ENCODE measurements at regions not wholly inside any gene's neighbourhood (a gene's known extent, or its start where the extent isn't known, plus 50 kb on each side); places are given as distances from the start of the nearest gene placed in this dataset.
A peak's percentile ranks its signal among the peaks of the same experiment; 100 is the strongest.

- DNase-seq: no peak
Observed at GRCh38 chr14:86050072-86050683, 520.2 kb downstream of the FLRT2 start.

- DNase-seq: no peak
Observed at GRCh38 chr14:86039176-86039575, 509.2 kb downstream of the FLRT2 start.

DNA sequence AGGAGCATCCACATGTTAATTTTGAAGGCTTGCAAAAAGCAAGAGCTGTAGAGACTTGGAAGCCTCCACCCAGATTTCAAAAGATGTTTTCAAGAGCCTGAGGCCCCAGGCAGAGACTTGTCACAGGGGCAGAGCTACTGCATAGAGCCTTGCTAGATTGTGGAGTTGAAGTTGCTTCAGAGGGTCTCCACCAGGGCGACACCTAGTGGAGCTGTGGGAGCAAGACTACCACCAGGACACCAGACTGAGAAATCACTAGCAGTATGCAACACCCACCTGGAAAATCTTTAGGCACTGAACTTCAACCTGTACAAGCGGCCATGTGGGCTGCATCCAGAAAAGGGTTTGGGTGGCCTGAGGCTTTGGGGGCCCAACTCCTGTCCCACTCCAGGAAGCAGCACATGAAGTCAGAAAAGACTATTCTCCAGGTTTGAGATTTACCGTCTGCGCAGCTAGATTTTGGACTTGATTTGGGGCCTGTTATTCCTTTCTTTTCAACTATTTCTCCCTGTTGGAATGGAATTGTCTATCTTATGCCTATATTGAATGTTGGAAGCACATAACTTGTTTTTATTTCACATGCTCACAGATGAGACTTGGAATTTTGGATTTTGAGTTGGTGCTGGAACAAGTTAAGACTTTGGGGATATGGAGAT, 508.6 kb downstream of the FLRT2 start:
- DNase-seq: peak; percentile 48

- no peak for DNase-seq
Observed at GRCh38 chr14:86035882-86036281, 505.9 kb downstream of the FLRT2 start.

- DNase-seq: no peak
Observed at GRCh38 chr14:86027990-86028389, 498.0 kb downstream of the FLRT2 start.

GRCh38 chr14:86027144-86027543, 497.2 kb downstream of the FLRT2 start:
- no peak for DNase-seq

DNA sequence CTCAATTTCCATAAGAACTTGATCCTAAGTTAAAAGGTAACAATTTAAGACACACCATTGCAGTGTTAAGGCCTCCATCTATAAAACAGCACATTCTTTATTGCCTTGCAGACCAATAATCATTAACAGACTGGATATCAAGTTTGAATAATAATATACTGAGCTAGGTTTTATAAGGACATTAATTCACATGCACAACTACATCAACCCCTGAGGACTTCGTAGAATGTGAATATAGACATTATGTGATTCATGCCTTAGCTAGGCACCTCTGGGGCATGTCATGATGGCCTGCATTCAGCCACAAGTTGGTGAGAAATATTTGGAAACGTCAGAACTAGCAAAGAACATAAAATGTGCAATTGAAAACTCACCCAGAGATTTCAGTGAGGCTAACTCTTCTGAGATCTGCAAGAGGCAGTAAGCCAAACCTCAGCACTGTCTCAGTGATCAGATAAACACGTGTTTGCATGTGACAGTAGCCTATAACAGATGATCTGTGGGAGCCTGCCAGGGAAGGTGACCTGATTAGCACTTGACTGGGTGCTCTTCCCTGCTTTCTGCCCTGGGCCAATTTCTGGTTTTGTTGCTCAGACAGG, 492.2 kb downstream of the FLRT2 start:
- no peak for DNase-seq

GRCh38 chr14:86020841-86021240, 490.9 kb downstream of the FLRT2 start:
- DNase-seq: no peak

GRCh38 chr14:86015941-86016340, 486.0 kb downstream of the FLRT2 start:
- DNase-seq: no peak

- DNase-seq: no peak
Observed at GRCh38 chr14:86015511-86015910, 485.6 kb downstream of the FLRT2 start.

DNA sequence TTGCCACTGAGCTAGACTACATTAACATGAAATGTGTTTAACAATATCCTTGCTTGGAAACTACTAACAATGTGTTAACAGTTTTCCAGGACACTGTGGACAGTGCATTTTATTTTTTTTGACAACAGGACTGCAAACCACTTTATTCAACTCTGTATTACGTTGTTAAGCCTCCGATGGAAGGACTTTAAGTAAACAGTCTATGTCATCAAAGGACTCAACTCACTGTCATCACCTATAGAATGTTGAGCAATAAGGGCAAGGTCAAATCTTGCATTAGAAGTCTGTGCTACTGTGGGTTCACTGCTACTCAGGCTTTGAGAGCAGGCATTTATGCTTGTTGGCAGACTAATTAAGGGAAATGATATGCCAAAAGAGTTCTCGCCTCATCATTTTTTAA, 483.7 kb downstream of the FLRT2 start:
- DNase-seq: no peak

DNA sequence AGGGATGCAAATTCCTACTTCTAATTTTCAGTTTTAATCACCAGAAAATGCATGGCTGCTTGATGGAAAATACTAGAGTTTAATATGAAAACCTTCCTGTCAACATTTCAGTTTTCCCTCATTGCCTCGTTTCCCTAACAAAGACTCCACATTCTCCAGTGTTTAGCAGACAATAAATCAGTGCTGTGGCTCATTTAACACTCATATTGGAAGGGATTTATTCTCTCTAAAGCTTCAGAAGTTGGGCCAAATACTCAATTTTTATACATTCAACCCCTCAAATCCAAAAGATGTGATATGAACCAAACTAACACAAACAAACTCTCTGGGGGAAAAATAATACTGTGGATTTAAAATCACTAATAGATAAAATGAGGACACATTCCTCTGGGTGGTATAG, 482.5 kb downstream of the FLRT2 start:
- no peak for DNase-seq

- no peak for DNase-seq
Observed at GRCh38 chr14:86003998-86004397, 474.1 kb downstream of the FLRT2 start.

DNA sequence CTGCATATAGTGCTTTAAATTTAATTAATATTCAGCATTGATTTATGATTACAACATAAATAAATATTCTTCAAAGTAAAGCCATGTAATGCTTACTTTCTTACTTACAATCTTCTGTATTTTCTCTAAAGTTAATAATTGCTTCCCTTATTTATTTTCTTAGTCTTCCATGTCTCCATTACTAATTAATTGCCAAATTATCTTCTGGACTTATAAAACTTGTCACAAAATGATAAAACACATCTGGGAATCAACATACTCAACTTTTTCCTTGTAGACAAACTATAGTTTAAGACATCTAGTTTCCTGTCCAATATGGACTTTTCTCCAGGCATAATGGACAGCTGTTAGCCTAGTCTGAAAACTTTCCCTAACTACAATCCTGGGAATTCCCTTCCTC, 466.6 kb downstream of the FLRT2 start:
- DNase-seq: no peak

DNA sequence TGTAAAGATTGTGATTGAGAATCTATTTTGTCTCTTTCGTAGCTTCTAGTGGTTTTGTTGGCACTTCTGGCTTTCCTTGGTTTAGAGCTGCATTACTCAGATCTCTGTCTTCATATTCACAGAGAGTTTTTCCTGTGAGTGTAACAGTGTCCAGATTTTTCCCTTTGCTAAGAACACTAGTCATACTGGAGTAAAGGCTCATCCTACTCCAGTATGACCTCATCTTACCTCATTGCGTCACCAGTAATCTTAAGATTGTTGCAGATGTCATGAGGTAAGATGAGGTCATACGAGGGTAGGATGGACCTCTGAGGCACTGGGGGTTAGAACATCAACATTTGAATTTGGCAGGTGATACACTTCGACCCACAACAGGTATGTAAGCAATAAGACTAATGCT, 461.2 kb downstream of the FLRT2 start:
- no peak for DNase-seq

GRCh38 chr14:85987907-85988306, 458.0 kb downstream of the FLRT2 start:
- no peak for DNase-seq

DNA sequence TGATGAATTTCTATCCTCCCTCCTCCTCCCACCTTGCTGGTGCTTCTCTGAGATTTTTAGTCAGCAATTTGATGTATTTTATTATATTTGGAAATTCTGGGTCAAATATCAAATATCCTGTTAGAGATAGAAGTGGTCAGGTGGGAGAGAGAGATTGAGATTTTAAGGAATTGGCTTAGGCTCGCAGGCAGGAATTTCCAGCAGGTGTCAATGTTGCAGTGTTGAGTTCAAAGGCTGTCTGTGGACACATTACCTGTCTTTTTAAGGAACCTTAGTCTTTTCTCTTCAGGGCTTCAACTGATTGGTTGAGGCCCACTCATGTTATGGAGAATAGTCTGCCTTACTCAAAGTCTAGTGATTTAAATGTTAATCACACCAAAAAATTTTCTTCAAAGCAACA, 457.3 kb downstream of the FLRT2 start:
- no peak for DNase-seq

GRCh38 chr14:85978582-85979250, 448.8 kb downstream of the FLRT2 start:
- DNase-seq: peak; percentile 24

- no peak for DNase-seq
Observed at GRCh38 chr14:85974602-85975001, 444.7 kb downstream of the FLRT2 start.

DNA sequence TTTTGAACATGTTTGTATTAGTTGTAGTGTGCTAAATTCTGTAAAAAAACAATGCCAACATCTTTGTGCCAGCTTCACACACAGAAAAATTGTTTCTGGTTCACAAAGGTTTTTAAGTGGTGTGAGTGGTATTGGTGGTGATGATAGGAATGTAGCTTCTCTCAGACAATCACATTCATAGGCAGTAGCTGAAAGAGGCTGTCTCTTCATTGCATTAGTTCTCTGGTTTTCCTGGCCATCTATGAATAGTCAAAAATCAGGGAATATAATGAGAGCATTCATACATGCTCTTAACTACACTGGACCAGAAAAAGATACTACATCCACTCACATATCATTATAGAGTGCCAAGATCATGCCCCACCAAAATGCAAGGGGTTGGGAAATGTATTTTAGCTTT, 433.5 kb downstream of the FLRT2 start:
- no peak for DNase-seq

GRCh38 chr14:85960756-85961155, 430.8 kb downstream of the FLRT2 start:
- DNase-seq: no peak

- DNase-seq: no peak
Observed at GRCh38 chr14:85959063-85959462, 429.1 kb downstream of the FLRT2 start.

DNA sequence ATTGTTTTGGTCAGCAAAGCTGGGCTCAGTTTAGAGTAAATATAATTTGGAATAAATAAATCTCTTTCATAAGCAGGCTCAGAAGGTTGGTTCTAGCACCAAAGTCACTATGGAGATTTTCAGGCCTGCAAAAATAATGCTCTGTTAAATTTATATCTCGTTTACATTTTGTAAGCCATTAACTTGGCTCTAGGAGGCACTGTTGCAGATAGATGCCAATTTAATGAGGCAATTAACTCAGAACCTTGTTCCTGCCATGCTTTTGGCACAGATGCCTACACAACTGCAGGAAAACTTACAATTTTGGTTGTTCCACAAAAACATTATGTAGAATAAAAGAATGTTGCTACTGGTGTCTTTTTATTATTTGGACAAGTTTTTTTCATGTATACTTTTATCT, 428.1 kb downstream of the FLRT2 start:
- DNase-seq: no peak

GRCh38 chr14:85953265-85953664, 423.3 kb downstream of the FLRT2 start:
- no peak for DNase-seq
